LoVo (cell line): ENCODE measurements at regions not wholly inside any gene's neighbourhood (a gene's known extent, or its start where the extent isn't known, plus 50 kb on each side); places are given as distances from the start of the nearest gene placed in this dataset.
"Not testable (repeated sequence)": the region's sequence is repeated elsewhere in the genome, so short reads cannot be mapped to it uniquely, and the experiment has no call there.

Experiments
- DNase-seq: peaks from one replicate; pipeline ENCODE4 v3.0.0-alpha.2; 2016; ENCODE audit warnings: low spot score

- no peak for DNase-seq
Observed at GRCh38 chr2:137886083-137886831, 78.0 kb upstream of the HNMT start.

- no peak for DNase-seq
Observed at GRCh38 chr2:137888845-137889244, 75.4 kb upstream of the HNMT start.

- DNase-seq = no peak
Observed at GRCh38 chr2:137892739-137893138, 71.5 kb upstream of the HNMT start.

GRCh38 chr2:137893145-137893544, 71.1 kb upstream of the HNMT start:
- DNase-seq = no peak

- no peak for DNase-seq
Observed at GRCh38 chr2:137896467-137896866, 67.8 kb upstream of the HNMT start.

GRCh38 chr2:137897082-137897481, 67.2 kb upstream of the HNMT start:
- DNase-seq = no peak

- no peak for DNase-seq
Observed at GRCh38 chr2:137900421-137901141, 63.7 kb upstream of the HNMT start.

- DNase-seq = peak; percentile 37
Observed at GRCh38 chr2:137910641-137911040, 53.6 kb upstream of the HNMT start.

- DNase-seq = no peak
Observed at GRCh38 chr2:137912371-137912770, 51.9 kb upstream of the HNMT start.

GRCh38 chr2:137913169-137913568, 51.1 kb upstream of the HNMT start:
- DNase-seq = no peak

GRCh38 chr2:137913648-137914047, 50.6 kb upstream of the HNMT start:
- DNase-seq = not testable (repeated sequence)
